Liver (tissue), 8 donors: ENCODE measurements at regions not wholly inside any gene's neighbourhood (a gene's known extent, or its start where the extent isn't known, plus 50 kb on each side); places are given as distances from the start of the nearest gene placed in this dataset.

Experiments
- DNase-seq: peaks from one replicate; pipeline ENCODE4 v3.0.0-alpha.2; 2017; ENCODE audit warnings: low spot score
- H3K27ac ChIP-seq, 2 donors: one replicate each; pipeline ENCODE4 v1.7.0; 2013; ENCODE audit warnings: inconsistent platforms in 2 of 2, low read length in 2 of 2, control low read depth in 1 of 2, low read depth in 1 of 2, mild to moderate bottlenecking in 1 of 2
- H3K27me3 ChIP-seq, 4 donors: one replicate each; pipeline versions ENCODE4 v1.6.1 to v1.7.0; 2013; ENCODE audit warnings: low read length in 3 of 4, inconsistent platforms in 1 of 4, mild to moderate bottlenecking in 1 of 4, moderate library complexity in 1 of 4; ENCODE audit not compliant: control insufficient read depth in 4 of 4, insufficient read depth in 4 of 4
- H3K36me3 ChIP-seq, 4 donors: one replicate each; pipeline versions ENCODE4 v1.6.1 to v1.7.0; 2013; ENCODE audit warnings: low read length in 3 of 4, mild to moderate bottlenecking in 3 of 4, low read depth in 1 of 4, moderate library complexity in 1 of 4; ENCODE audit not compliant: control insufficient read depth in 4 of 4, insufficient read depth in 3 of 4
- H3K4me1 ChIP-seq, 4 donors: one replicate each; pipeline versions ENCODE4 v1.6.1 to v1.7.0; 2013; ENCODE audit warnings: low read length in 3 of 4, mild to moderate bottlenecking in 3 of 4, moderate library complexity in 1 of 4; ENCODE audit not compliant: control insufficient read depth in 4 of 4, insufficient read depth in 4 of 4
- H3K4me3 ChIP-seq, 3 donors: one replicate each; pipeline versions ENCODE4 v1.6.1 to v1.7.0; 2013; ENCODE audit warnings: low read length in 3 of 3, control low read depth in 1 of 3, low read depth in 1 of 3, mild to moderate bottlenecking in 1 of 3
- H3K9ac ChIP-seq, 2 donors: one replicate each; pipeline ENCODE4 v1.7.0; 2013; ENCODE audit warnings: low read length in 2 of 2, mild to moderate bottlenecking in 2 of 2, moderate library complexity in 2 of 2, control low read depth in 1 of 2, low read depth in 1 of 2
- H3K9me3 ChIP-seq, 4 donors: one replicate each; pipeline versions ENCODE4 v1.6.1 to v1.7.0; 2013; ENCODE audit warnings: low read length in 3 of 4; ENCODE audit not compliant: control insufficient read depth in 4 of 4
- FOXA1 ChIP-seq: IDR thresholded peaks from 2 replicates; pipeline ENCODE4 v1.6.1; 2016; ENCODE audit warnings: antibody characterized with exemption
- FOXA2 ChIP-seq: IDR thresholded peaks from 2 replicates; pipeline ENCODE4 v1.6.1; 2016; ENCODE audit warnings: antibody characterized with exemption
- GABPA ChIP-seq, 2 donors: IDR thresholded peaks in 1 of 2; conservative IDR thresholded peaks in 1 of 2; 2 replicates each; pipeline ENCODE4 v1.6.1; 2016; ENCODE audit warnings: antibody characterized with exemption in 2 of 2, mild to moderate bottlenecking in 1 of 2, moderate library complexity in 1 of 2
- HNF4A ChIP-seq, 2 donors: conservative IDR thresholded peaks; 2 replicates each; pipeline ENCODE4 v1.6.1; 2016; ENCODE audit warnings: antibody characterized with exemption in 2 of 2, mild to moderate bottlenecking in 2 of 2
- HNF4G ChIP-seq: IDR thresholded peaks from 2 replicates; pipeline ENCODE4 v1.6.1; 2016; ENCODE audit warnings: antibody characterized with exemption
- JUND ChIP-seq, 2 donors: IDR thresholded peaks; 2 replicates each; pipeline ENCODE4 v1.6.1; 2016; ENCODE audit warnings: antibody characterized with exemption in 2 of 2
- NR2F2 ChIP-seq: IDR thresholded peaks from 2 replicates; pipeline ENCODE4 v1.6.1; 2016; ENCODE audit warnings: antibody characterized with exemption
- RXRA ChIP-seq, 2 donors: IDR thresholded peaks; 2 replicates each; pipeline ENCODE4 v1.6.1; 2017 to 2018; ENCODE audit warnings: antibody characterized with exemption in 2 of 2, mild to moderate bottlenecking in 1 of 2
- SP1 ChIP-seq: IDR thresholded peaks from 2 replicates; pipeline ENCODE4 v1.6.1; 2018; ENCODE audit warnings: antibody characterized with exemption, mild to moderate bottlenecking
- YY1 ChIP-seq: IDR thresholded peaks from 2 replicates; pipeline ENCODE4 v1.6.1; 2016; ENCODE audit warnings: antibody characterized with exemption, mild to moderate bottlenecking
- WGBS: extraction: QIAGEN DNeasy Blood & Tissue Kit; methylation state at CpG from one replicate; pipeline ENCODE4 v1.1.7; 2013; 5-methylcytosine and 5-hydroxymethylcytosine counted together
- TF ChIP-seq, protein P1 (sequence below): IDR thresholded peaks from 2 replicates; pipeline ENCODE4 v1.6.1; 2016; ENCODE audit warnings: antibody characterized with exemption, mild to moderate bottlenecking
- TF ChIP-seq, protein P2 (sequence below): IDR thresholded peaks from 2 replicates; pipeline ENCODE4 v1.6.1; 2016; ENCODE audit warnings: antibody characterized with exemption
- TF ChIP-seq, protein P3 (sequence below): fragments of 150-350 bp; IDR thresholded peaks from 2 replicates; pipeline ENCODE4 v1.5.1; 2017; ENCODE audit warnings: improper control_type of control experiment, low read depth, low read length; ENCODE audit not compliant: missing input control
- TF ChIP-seq, protein P4 (sequence below): IDR thresholded peaks from 2 replicates; pipeline ENCODE4 v1.6.1; 2016; ENCODE audit warnings: antibody characterized with exemption
- TF ChIP-seq, protein P5 (sequence below): IDR thresholded peaks from 2 replicates; pipeline ENCODE4 v1.6.1; 2016; ENCODE audit warnings: antibody characterized with exemption
- donor health status: healthy.
- donor health status: healthy.
- donor health status: healthy.
- donor health status: healthy.
- donor health status: healthy.

DNA sequence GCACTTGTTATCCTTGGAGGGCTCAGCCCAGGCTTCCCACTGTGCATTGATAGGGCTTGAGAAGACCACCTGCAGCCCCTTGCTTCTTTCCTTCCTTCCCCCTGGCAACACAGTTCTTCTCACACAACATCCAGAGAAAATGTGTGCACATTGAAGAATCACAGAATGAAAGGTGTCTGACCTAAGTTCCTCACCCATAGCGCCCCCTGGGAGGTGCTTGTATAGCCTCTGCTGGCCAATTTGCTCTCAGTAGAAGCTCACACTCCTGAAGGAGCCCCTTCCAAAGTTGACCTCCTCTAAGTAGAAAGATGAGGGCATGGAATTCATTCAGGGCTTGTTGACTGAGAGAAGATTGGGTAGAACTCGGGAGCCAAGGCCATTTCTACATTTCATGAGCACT lies 758.4 kb upstream of the KLHL29 start (continued):
- TF ChIP-seq, protein P1, sequence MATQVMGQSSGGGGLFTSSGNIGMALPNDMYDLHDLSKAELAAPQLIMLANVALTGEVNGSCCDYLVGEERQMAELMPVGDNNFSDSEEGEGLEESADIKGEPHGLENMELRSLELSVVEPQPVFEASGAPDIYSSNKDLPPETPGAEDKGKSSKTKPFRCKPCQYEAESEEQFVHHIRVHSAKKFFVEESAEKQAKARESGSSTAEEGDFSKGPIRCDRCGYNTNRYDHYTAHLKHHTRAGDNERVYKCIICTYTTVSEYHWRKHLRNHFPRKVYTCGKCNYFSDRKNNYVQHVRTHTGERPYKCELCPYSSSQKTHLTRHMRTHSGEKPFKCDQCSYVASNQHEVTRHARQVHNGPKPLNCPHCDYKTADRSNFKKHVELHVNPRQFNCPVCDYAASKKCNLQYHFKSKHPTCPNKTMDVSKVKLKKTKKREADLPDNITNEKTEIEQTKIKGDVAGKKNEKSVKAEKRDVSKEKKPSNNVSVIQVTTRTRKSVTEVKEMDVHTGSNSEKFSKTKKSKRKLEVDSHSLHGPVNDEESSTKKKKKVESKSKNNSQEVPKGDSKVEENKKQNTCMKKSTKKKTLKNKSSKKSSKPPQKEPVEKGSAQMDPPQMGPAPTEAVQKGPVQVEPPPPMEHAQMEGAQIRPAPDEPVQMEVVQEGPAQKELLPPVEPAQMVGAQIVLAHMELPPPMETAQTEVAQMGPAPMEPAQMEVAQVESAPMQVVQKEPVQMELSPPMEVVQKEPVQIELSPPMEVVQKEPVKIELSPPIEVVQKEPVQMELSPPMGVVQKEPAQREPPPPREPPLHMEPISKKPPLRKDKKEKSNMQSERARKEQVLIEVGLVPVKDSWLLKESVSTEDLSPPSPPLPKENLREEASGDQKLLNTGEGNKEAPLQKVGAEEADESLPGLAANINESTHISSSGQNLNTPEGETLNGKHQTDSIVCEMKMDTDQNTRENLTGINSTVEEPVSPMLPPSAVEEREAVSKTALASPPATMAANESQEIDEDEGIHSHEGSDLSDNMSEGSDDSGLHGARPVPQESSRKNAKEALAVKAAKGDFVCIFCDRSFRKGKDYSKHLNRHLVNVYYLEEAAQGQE, result no peak
- TF ChIP-seq YY1 (no peak), HNF4G (no peak), HNF4A (conservative IDR thresholded peaks at IDR 0.05) (no peak), JUND (IDR thresholded peaks at IDR 0.05) (no peak)
- TF ChIP-seq, protein P2, sequence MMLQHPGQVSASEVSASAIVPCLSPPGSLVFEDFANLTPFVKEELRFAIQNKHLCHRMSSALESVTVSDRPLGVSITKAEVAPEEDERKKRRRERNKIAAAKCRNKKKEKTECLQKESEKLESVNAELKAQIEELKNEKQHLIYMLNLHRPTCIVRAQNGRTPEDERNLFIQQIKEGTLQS, result no peak
- TF ChIP-seq, protein P3, sequence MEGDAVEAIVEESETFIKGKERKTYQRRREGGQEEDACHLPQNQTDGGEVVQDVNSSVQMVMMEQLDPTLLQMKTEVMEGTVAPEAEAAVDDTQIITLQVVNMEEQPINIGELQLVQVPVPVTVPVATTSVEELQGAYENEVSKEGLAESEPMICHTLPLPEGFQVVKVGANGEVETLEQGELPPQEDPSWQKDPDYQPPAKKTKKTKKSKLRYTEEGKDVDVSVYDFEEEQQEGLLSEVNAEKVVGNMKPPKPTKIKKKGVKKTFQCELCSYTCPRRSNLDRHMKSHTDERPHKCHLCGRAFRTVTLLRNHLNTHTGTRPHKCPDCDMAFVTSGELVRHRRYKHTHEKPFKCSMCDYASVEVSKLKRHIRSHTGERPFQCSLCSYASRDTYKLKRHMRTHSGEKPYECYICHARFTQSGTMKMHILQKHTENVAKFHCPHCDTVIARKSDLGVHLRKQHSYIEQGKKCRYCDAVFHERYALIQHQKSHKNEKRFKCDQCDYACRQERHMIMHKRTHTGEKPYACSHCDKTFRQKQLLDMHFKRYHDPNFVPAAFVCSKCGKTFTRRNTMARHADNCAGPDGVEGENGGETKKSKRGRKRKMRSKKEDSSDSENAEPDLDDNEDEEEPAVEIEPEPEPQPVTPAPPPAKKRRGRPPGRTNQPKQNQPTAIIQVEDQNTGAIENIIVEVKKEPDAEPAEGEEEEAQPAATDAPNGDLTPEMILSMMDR, result no peak

DNA sequence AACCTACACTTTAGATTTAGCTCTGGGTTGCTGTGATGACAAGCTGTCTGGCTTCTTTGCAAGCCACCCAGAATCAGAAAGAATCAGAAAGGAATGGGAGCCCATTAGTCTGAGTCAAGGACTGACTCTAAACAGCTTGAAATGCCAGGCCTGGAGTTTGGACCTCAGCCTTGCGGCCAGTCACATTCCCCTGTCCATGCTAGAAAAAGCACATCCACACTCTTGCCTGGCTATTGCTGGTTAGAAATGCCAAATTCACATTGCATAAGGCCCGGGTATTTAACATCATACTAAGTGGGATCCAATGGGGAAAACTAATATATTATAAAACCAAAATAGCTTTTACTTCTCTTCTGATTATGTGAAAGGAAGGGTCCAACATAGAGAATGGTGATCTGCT lies 756.8 kb upstream of the KLHL29 start:
- no peak overlapping the region for H3K9ac ChIP-seq
- H3K4me1 ChIP-seq, result no peaks in the 10 kb centered on the region
- H3K27me3 ChIP-seq, result peaks cover 0 to 3% (median 0%) of the 10 kb centered on the region in 4 donors
- no peaks in the 10 kb centered on the region for H3K9me3 ChIP-seq
- no peak overlapping the region for H3K4me3 ChIP-seq
- WGBS, result 76% methylated on average over 2 of the region's 2 CpGs
- TF ChIP-seq HNF4A (conservative IDR thresholded peaks at IDR 0.05) (no peak), FOXA2 (no peak), FOXA1 (no peak)
- TF ChIP-seq, protein P4, sequence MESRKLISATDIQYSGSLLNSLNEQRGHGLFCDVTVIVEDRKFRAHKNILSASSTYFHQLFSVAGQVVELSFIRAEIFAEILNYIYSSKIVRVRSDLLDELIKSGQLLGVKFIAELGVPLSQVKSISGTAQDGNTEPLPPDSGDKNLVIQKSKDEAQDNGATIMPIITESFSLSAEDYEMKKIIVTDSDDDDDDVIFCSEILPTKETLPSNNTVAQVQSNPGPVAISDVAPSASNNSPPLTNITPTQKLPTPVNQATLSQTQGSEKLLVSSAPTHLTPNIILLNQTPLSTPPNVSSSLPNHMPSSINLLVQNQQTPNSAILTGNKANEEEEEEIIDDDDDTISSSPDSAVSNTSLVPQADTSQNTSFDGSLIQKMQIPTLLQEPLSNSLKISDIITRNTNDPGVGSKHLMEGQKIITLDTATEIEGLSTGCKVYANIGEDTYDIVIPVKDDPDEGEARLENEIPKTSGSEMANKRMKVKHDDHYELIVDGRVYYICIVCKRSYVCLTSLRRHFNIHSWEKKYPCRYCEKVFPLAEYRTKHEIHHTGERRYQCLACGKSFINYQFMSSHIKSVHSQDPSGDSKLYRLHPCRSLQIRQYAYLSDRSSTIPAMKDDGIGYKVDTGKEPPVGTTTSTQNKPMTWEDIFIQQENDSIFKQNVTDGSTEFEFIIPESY, result no peak
- no peak for DNase-seq
- no peaks in the 10 kb centered on the region for H3K36me3 ChIP-seq
- no peak overlapping the region for H3K27ac ChIP-seq

DNA sequence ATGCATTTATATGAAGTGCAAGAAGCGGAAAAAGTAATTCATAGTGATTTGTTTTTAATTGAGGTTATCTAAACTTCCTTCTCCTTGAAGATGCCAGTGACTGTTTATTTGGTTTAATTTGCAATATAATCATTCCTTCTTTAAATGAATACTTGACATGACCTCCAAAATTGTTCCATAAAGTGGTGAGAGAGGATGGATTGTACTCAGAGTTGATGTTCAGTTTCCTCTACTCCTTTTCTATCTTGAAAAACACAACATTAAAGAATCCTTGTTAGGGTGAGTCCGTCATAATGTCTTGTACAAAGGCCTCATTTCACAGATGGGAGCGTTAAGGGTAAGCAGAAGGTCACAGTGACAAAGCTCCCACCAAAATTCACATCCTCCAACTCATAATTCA lies 756.1 kb upstream of the KLHL29 start:
- TF ChIP-seq HNF4G (no peak), SP1 (no peak), FOXA1 (no peak), HNF4A (conservative IDR thresholded peaks at IDR 0.05) (no peak), RXRA (IDR thresholded peaks at IDR 0.05) (no peak), NR2F2 (no peak), JUND (IDR thresholded peaks at IDR 0.05) (no peak), GABPA (IDR thresholded peaks at IDR 0.05 in 1 of 2, conservative IDR thresholded peaks at IDR 0.05 in 1 of 2) (no peak)
- TF ChIP-seq, protein P2, result no peak
- TF ChIP-seq, protein P4, result no peak
- TF ChIP-seq, protein P5, sequence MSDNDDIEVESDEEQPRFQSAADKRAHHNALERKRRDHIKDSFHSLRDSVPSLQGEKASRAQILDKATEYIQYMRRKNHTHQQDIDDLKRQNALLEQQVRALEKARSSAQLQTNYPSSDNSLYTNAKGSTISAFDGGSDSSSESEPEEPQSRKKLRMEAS, result no peak
- WGBS, result 80% methylated on average over 3 of the region's 3 CpGs
- H3K27me3 ChIP-seq, result peaks cover 0 to 3% (median 0%) of the 10 kb centered on the region in 4 donors
- no peaks in the 10 kb centered on the region for H3K9me3 ChIP-seq
- no peaks in the 10 kb centered on the region for H3K36me3 ChIP-seq
- no peak overlapping the region for H3K9ac ChIP-seq
- no peaks in the 10 kb centered on the region for H3K4me1 ChIP-seq
- H3K4me3 ChIP-seq, result no peak overlapping the region
- no peak for DNase-seq
- H3K27ac ChIP-seq, result no peak overlapping the region
